ENCODE measurements at regions not wholly inside any gene's neighbourhood (a gene's known extent, or its start where the extent isn't known, plus 50 kb on each side); places are given as distances from the start of the nearest gene placed in this dataset.

DNA sequence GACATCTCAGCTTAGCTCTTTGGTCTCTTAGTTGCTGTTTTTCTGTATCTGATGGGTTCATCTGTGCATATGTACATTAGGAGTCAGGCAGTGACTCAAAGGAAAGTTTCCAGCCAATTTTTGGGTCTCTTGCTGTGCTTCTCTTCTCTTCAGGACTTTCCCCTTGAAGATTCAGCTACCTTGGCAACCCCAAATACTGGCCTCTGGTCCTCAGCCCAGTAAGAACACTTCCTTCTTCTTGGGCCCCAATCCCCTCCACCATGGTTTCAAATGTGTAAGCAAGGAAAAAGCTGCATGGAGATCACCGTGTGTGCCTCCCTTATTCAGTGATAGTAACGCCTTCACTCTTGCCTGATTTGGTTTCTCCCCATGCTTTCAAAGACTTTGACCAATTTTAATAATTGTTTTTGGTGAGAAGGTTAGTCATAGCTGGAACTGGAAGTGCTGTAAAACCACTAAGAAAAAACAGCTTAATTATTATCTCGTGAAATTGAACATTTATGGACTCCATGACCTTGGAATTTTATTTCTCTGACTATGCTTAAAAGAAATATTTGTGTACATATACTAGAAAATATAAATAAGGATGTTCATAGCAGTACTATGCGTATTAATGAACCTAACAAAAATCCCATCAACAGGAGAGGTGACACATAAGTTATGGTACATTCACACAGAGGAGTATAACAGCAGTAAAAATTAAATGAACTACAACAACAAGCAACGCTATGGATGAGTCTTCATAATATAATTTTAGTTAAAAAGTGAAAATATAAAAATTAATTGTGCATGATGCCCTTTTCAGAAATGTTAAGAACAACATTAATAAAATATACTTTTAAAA, 125.3 kb upstream of the BCL6 start:
- no peak overlapping the region for H3K4me3 ChIP-seq (ENCODE audit: low read depth, low read length)
- TF ChIP-seq, protein P1, sequence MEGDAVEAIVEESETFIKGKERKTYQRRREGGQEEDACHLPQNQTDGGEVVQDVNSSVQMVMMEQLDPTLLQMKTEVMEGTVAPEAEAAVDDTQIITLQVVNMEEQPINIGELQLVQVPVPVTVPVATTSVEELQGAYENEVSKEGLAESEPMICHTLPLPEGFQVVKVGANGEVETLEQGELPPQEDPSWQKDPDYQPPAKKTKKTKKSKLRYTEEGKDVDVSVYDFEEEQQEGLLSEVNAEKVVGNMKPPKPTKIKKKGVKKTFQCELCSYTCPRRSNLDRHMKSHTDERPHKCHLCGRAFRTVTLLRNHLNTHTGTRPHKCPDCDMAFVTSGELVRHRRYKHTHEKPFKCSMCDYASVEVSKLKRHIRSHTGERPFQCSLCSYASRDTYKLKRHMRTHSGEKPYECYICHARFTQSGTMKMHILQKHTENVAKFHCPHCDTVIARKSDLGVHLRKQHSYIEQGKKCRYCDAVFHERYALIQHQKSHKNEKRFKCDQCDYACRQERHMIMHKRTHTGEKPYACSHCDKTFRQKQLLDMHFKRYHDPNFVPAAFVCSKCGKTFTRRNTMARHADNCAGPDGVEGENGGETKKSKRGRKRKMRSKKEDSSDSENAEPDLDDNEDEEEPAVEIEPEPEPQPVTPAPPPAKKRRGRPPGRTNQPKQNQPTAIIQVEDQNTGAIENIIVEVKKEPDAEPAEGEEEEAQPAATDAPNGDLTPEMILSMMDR (conservative IDR thresholded peaks at IDR 0.05; ENCODE audit: low read depth, low read length): no peak
- no peak for DNase-seq (ENCODE audit: low read depth)

DNA sequence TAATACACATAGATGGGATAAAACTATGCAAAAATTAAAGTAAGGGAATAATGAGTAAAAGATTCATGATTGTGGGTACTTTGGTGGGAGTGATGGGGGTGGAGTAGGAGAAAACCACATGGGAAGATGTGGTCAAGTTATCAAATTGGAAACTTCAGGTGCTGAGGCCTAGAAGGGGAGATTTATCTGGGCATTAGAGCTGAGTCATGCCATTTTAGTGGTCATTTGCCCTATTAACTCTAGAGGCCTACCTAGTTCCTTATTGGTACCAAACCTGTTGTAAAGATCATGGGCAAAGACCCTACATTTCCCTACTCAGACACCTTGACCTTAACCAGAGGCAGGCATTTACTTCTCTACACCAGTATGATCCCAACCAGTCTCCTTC, 125.9 kb upstream of the BCL6 start:
- no peak for DNase-seq (ENCODE audit: low read depth)
- TF ChIP-seq, protein P1 (conservative IDR thresholded peaks at IDR 0.05; ENCODE audit: low read depth, low read length): no peak
- H3K4me3 ChIP-seq (ENCODE audit: low read depth, low read length): no peak overlapping the region

DNA sequence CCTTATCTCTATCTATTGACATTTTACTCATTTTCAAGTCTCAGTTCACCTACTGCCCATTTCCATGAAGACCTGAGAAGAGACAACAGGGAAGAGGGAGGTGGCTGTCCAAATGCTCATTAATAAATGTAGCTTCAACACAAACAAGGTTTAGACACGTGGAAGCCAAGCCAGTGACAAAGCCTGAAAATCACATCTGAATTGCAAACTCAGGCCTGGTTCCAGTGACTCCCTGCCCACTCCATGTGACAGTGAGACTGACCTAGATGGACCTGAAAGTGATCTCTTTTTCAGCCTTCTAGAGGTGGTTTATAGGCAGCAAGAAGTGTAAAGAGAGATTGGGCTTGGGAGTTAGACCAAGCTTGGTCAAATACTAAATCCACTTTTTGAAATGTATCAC, 126.6 kb upstream of the BCL6 start:
- DNase-seq (ENCODE audit: low read depth): no peak
- no peak overlapping the region for H3K4me3 ChIP-seq (ENCODE audit: low read depth, low read length)
- TF ChIP-seq, protein P1 (conservative IDR thresholded peaks at IDR 0.05; ENCODE audit: low read depth, low read length): no peak

DNA sequence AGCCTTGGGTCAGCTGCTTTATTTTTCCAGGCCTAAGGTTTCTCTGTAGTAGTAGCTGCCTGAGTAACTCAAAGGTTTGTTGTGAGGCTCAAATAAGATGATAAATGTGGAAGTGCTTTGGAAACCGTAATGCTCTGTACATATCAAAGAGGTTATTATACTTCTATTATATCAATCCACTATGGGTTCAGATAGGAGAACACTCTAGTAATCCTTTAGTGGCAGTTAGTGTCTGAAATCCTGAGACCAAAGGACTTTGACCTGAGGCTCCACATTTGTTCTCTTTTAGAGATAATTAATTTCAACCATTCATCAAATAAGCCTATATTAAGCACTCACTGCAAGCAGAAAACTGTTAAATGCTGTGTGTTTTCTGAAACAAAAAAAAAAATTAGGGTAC, 128.6 kb upstream of the BCL6 start:
- TF ChIP-seq, protein P1 (conservative IDR thresholded peaks at IDR 0.05; ENCODE audit: low read depth, low read length): no peak
- H3K4me3 ChIP-seq (ENCODE audit: low read depth, low read length): no peak overlapping the region
- no peak for DNase-seq (ENCODE audit: low read depth)

DNA sequence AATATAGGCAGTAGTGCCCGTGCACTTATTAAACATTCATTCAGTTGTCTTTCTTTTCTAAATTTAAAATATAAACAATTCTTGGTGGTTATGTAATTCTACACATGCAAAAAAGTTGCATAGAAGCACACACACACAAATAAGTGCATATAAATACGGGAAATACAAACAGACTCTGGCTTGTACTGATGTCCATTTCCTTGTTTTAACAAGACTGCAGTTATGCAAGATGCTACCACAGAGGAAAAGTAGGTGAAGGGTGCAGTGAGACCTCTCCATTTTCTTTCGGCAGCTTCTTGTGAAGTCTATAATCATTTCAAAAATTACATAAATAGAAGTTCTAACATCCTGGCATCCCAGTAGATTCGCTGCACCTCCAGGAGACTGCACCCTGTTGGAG, 130.6 kb upstream of the BCL6 start:
- TF ChIP-seq, protein P1 (conservative IDR thresholded peaks at IDR 0.05; ENCODE audit: low read depth, low read length): no peak
- DNase-seq (ENCODE audit: low read depth): no peak
- no peak overlapping the region for H3K4me3 ChIP-seq (ENCODE audit: low read depth, low read length)

DNA sequence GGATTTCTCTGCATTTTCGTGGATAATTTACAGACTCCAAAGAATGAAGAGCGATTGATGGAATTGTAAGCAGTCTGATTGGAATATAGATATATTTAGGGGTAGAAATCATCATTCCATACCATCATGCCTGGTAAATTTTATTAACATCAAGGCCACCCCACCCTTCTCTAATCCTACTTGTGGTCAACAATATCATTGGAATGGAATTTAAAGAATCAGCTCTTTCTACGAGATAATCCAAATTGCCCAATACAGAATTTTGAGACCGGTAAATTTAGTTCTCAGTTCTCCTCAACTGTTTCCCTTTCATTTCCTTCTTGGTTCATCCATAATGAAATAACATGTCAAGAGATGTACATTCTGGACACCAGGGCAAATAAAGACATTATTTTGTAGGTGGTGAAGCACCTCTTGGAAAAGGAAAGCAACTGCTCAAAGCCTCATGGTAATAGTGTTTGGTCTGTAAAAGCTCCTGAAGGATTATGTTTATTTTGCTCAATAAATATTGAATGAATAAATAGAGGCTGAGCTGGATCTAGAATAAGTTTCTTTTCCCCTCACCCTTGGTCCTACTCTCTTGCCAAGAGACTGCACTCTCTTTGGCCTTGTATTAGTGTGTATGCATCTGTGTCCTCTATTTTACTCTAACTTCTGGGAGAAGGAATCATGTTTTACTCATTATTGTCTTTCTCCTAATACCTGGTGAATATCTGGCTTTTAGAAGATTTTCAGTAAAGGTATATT, 133.7 kb upstream of the BCL6 start:
- TF ChIP-seq, protein P1 (conservative IDR thresholded peaks at IDR 0.05; ENCODE audit: low read depth, low read length): no peak
- no peak overlapping the region for H3K4me3 ChIP-seq (ENCODE audit: low read depth, low read length)
- no peak for DNase-seq (ENCODE audit: low read depth)
